AG04450 (cell line): ENCODE measurements at regions not wholly inside any gene's neighbourhood (a gene's known extent, or its start where the extent isn't known, plus 50 kb on each side); places are given as distances from the start of the nearest gene placed in this dataset.
"Not testable (repeated sequence)": the region's sequence is repeated elsewhere in the genome, so short reads cannot be mapped to it uniquely, and the experiment has no call there.

Experiments
- CTCF ChIA-PET: fragments of 300-600, 350-600 bp; formaldehyde crosslinking; extraction: SDS; loops from one replicate; lab custom pipeline; 2022; ENCODE audit warnings: antibody characterized with exemption, inconsistent platforms; lab: Charles Lee
- POLR2A ChIA-PET: fragments of 350-600 bp; formaldehyde crosslinking; extraction: SDS; loops from one replicate; lab custom pipeline; 2021; ENCODE audit warnings: antibody characterized with exemption, inconsistent platforms; lab: Yijun Ruan, JAX
- DNase-seq: peaks from one replicate; pipeline ENCODE4 v3.0.0-alpha.2; 2011; ENCODE audit warnings: low read depth, low spot score
- H3K27ac ChIP-seq: one replicate; pipeline ENCODE4 v1.5.1; 2012; ENCODE audit warnings: low read depth, low read length, control low read depth
- H3K27me3 ChIP-seq: one replicate; pipeline ENCODE4 v1.6.0; 2012; ENCODE audit warnings: low read length; ENCODE audit not compliant: control insufficient read depth, insufficient read depth
- H3K4me3 ChIP-seq: 2 replicates; pipeline ENCODE4 v1.5.1; 2011; ENCODE audit warnings: mild to moderate bottlenecking, low read depth, low read length, control low read depth
- H3K9me3 ChIP-seq: 2 replicates; pipeline ENCODE4 v1.5.1; 2012; ENCODE audit warnings: low read length; ENCODE audit not compliant: control insufficient read depth, insufficient read depth
- TF ChIP-seq, protein P1 (sequence below): IDR thresholded peaks from 2 replicates; pipeline ENCODE4 v1.5.1; 2011; ENCODE audit warnings: low read depth, low read length, control low read depth, inconsistent platforms

DNA sequence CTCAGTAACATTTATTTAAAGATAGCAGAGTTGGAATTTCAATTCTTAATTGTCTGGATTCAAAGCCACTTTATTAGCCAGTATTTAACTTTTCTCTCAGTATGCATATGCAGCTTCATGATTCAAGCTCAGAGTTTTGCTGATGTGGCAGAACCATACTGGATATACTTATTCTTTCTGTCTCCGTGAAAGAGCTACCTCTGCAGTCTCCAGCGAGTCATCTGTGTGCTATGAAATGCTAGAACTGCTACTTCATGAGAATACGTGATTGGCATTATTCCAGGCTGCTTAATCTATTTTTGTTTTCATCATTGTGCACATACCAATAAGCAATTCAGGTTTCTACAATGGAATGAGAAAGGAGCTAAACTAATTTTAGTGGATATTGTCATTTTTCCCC, 743.7 kb downstream of the C4orf33 start:
- ChIA-PET POLR2A (no interaction called here), CTCF (interaction anchor here (0.6 kb wide), 1 partner anchor 487 kb away, joined by 3 read pairs; no protein-coding TSS in a partner anchor)
- Histone ChIP-seq H3K27me3 (no peaks in the 10 kb centered on the region), H3K4me3 (no peak overlapping the region), H3K27ac (no peak overlapping the region), H3K9me3 (no peaks in the 10 kb centered on the region)
- no peak for DNase-seq
- TF ChIP-seq, protein P1, sequence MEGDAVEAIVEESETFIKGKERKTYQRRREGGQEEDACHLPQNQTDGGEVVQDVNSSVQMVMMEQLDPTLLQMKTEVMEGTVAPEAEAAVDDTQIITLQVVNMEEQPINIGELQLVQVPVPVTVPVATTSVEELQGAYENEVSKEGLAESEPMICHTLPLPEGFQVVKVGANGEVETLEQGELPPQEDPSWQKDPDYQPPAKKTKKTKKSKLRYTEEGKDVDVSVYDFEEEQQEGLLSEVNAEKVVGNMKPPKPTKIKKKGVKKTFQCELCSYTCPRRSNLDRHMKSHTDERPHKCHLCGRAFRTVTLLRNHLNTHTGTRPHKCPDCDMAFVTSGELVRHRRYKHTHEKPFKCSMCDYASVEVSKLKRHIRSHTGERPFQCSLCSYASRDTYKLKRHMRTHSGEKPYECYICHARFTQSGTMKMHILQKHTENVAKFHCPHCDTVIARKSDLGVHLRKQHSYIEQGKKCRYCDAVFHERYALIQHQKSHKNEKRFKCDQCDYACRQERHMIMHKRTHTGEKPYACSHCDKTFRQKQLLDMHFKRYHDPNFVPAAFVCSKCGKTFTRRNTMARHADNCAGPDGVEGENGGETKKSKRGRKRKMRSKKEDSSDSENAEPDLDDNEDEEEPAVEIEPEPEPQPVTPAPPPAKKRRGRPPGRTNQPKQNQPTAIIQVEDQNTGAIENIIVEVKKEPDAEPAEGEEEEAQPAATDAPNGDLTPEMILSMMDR: no peak

DNA sequence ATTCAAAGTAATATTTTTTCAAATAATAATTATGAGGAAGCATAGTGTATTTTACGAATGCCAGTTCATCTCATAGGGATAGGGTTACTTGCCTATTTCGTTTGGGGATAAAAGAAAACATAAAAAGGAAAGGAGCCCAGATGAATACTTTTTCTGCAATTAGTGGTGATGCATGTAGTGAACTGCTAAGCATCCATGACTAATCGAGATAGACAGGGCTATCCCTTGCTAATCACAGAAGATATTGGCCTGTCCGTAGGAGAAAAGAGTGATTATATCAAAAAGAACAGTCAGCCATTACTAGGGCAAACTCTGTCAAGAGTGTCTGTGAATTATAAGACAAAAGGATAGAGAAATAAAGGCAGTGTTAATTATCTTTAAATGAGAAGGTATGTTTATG, 746.1 kb downstream of the C4orf33 start:
- no peak for DNase-seq
- Histone ChIP-seq H3K27me3 (no peaks in the 10 kb centered on the region), H3K4me3 (no peak overlapping the region), H3K9me3 (no peaks in the 10 kb centered on the region), H3K27ac (no peak overlapping the region)
- TF ChIP-seq, protein P1: no peak
- ChIA-PET CTCF (no interaction called here), POLR2A (no interaction called here)

DNA sequence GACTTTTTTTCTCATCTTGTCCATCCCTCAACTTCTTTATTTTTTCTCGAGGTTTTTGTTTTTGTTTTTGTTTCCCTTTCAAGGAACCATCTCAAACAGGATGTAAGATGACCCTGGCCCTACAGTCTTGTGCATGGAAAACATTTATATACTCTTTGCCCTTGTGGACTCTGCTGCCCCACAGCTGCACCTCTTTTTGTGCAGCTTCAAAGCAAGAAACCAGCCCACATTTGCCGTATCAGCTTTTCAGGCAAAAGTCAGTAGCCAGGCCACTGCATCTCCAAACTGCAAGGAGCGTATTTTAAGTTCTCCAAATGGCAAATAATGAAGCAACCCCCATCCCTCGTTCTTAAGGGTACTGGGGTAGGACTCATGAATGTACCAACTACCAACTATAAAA, 756.5 kb downstream of the C4orf33 start:
- CTCF ChIA-PET: no interaction called here
- peaks cover 6% of the 10 kb centered on the region; the same call in 1 of the 2 replicates for H3K9me3 ChIP-seq
- no peaks in the 10 kb centered on the region for H3K27me3 ChIP-seq
- TF ChIP-seq, protein P1: no peak
- POLR2A ChIA-PET: no interaction called here
- DNase-seq: no peak
- no peak overlapping the region for H3K27ac ChIP-seq
- H3K4me3 ChIP-seq: no peak overlapping the region

DNA sequence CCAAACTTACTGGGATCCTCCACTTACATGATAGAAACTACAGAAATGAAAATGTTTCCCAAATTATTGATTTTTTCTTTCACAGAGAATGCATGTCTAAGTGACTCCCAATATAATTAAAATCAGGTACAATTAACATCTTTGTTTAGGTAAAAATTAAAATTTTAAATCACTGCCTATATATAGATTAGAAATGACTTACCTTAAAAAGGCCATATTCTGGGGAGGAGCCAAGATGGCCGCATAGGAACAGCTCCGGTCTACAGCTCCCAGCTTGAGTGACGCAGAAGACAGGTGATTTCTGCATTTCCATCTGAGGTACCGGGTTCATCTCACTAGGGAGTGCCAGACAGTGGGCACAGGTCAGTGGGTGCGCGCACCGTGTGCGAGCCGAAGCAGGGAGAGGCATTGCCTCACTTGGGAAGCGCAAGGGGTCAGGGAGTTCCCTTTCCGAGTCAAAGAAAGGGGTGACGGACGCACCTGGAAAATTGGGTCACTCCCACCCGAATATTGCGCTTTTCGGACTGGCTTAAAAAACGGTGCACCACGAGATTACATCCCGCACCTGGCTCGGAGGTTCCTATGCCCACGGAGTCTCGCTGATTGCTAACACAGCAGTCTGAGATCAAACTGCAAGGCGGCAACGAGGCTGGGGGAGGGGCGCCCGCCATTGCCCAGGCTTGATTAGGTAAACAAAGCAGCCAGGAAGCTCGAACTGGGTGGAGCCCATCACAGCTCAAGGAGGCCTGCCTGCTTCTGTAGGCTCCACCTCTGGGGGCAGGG, 757.9 kb downstream of the C4orf33 start:
- H3K27me3 ChIP-seq, POLR2A ChIA-PET, DNase-seq, H3K9me3 ChIP-seq, H3K27ac ChIP-seq, CTCF ChIA-PET, H3K4me3 ChIP-seq: not testable (repeated sequence)

DNA sequence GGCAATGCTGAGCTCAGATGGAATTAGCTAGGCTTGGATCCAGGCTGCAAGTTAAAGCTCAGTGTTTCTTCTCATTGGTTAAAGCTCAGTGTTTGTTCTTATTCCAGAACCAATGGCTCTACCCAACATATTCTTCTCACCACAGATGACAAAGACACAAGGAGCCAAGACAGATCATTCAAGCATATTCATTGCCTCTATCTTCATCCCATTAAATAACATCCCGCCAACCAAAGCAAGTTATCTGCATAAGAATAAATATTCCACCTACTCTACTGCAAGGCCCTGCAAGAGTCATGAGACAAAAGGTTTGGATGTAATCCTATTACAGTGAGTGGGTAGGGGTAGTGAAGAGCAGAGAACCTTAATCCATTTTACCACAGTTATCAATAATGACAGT, 766.5 kb downstream of the C4orf33 start:
- Histone ChIP-seq H3K27me3 (no peaks in the 10 kb centered on the region), H3K27ac (no peak overlapping the region), H3K9me3 (peaks cover 3% of the 10 kb centered on the region; the same call in 1 of the 2 replicates), H3K4me3 (no peak overlapping the region)
- CTCF ChIA-PET: no interaction called here
- POLR2A ChIA-PET: no interaction called here
- TF ChIP-seq, protein P1: no peak
- no peak for DNase-seq
